GM10266 (cell line): ENCODE measurements at regions not wholly inside any gene's neighbourhood (a gene's known extent, or its start where the extent isn't known, plus 50 kb on each side); places are given as distances from the start of the nearest gene placed in this dataset.

Source experiments
- DNase-seq: peaks from one replicate; pipeline ENCODE4 v3.0.0; 2012; ENCODE audit errors: extremely low spot score
- TF ChIP-seq, protein P1 (sequence below): IDR thresholded peaks from 2 replicates; pipeline ENCODE4 v1.5.1; 2012; ENCODE audit warnings: mild to moderate bottlenecking, low read depth; ENCODE audit not compliant: control insufficient read depth, insufficient read depth; ENCODE audit errors: missing control alignments

DNA sequence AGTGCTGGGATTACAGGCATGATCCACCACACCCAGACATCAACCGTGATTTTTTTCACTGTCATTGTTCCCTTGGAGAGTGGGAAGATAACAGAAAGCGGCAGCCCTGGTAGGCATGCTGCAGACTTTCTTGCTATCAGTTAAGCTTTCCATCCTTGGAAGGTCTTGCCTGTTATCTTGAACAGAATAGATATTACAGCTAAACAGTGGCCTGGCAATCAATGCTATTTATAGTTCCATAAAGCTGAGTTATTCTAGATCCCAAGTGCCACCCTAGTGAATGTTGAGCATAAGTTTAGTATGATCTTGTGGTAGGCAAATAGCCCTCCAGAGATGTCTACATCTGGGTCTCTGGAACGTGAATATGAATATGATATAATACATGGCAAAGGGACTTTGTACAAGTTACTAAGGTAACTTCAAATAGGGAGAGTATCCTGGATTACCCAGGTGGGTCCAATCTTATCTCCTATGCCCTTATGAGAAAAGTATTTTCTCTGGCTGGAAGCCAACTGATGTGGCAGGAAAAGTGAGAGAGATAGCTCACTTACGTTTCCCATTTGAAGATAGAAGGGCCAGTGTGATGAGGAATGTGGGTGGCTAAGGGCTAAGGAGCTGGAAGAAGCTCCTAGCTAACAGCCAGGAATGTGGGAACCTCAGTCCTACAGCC is 609.1 kb upstream of the IGFBP3 start:
- DNase-seq, result no peak
- TF ChIP-seq, protein P1, sequence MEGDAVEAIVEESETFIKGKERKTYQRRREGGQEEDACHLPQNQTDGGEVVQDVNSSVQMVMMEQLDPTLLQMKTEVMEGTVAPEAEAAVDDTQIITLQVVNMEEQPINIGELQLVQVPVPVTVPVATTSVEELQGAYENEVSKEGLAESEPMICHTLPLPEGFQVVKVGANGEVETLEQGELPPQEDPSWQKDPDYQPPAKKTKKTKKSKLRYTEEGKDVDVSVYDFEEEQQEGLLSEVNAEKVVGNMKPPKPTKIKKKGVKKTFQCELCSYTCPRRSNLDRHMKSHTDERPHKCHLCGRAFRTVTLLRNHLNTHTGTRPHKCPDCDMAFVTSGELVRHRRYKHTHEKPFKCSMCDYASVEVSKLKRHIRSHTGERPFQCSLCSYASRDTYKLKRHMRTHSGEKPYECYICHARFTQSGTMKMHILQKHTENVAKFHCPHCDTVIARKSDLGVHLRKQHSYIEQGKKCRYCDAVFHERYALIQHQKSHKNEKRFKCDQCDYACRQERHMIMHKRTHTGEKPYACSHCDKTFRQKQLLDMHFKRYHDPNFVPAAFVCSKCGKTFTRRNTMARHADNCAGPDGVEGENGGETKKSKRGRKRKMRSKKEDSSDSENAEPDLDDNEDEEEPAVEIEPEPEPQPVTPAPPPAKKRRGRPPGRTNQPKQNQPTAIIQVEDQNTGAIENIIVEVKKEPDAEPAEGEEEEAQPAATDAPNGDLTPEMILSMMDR, result no peak

DNA sequence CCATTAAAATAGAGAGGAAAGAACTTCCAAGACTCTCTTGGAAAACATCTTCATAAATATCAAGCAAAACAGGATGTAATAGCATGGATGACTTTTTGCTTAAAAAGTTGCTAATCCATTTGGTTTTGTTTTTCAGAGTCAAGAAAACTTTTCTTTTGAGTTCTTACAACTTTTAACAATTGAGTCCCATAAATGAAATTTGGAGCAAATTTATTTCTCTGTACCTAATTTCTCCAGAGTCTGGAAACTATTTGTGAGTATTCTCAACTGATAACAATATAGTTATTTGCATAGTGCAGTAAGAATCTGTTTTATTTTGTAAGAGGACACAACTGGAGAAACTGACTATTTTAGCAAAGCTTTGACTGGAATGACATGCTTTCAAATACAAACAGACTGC is 606.3 kb upstream of the IGFBP3 start:
- TF ChIP-seq, protein P1, result no peak
- no peak for DNase-seq

- DNase-seq, result no peak
These were observed 604.8 kb upstream of the IGFBP3 start for GRCh38 chr7:46525876-46526275.

DNA sequence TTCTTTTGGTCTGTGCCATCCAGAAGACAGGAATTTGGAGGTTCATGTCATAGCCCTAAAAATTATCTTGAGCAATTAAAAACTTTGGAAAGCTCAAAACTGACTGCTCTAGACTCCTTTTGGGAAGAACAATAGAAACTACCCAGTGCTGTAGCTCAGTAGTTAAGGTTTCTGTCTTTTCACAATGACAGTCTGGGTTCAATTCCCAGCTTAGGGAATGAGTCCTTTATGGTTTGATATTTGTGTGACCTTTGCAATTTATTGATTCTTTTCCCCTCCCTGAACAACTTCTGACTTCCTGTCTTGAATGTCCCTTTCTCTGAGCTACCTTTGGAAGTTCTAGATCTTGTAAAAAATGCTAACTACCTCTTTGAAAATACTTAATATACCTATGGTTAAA is 603.3 kb upstream of the IGFBP3 start:
- no peak for DNase-seq
- TF ChIP-seq, protein P1, result no peak

More at GRCh38 chr7:46525876-46526275, 604.8 kb upstream of the IGFBP3 start:
- TF ChIP-seq, protein P1, result no peak

- no peak for DNase-seq
- TF ChIP-seq, protein P1, result no peak
These were observed 601.4 kb upstream of the IGFBP3 start for GRCh38 chr7:46522354-46522906.

DNA sequence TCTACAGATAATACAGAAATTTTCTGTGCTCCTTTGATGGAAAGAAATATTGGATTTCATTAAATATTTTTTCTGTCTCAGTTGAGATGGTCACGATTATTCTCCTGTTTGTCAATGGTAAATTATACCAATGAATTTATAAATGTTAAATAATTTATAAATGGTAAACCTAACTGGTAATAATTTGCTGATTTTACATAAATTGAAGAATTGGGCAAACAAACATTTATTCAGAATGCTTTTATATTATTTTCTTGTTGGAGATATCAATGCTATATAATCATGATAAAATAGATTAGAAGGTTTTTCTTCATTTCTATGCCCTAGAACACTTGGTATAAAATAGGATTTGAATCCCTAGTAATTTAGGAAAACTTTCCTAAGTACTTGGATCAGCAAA is 597.6 kb upstream of the IGFBP3 start:
- TF ChIP-seq, protein P1, result no peak
- no peak for DNase-seq

DNA sequence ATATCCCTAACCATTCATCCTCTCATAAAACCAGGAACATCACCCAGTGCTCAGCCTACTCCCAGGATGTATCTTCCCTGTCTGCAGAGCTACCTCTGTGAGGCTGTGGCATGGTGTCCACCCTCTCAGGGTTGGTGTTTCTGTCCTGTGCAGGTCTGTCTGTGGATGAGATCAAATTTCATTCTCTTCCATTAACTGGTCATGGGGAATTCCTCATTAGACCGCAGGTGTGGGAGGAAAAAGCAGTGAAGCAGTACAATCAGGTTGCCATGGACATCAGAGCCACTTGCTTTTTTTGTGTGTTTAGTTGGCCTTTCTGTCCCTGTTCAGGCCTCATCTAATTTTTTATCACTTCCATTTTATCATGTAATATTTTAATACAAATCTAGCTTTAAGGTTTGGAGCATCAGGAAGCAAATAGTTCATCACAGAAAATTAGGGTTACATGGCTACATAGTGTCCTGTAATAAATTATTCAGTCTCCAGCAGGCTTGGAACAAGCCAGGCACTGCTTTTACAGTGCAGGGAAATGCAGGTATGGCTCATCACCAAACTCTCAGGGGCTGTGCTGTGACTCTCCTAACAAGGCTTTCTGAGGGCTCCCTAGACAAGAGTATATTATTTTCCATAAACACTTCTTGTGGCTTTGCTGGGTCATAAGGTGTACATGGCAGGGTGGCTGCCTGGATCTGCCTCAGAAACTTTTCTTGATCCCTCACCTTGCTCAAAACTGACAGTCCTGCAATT is 594.9 kb upstream of the IGFBP3 start:
- no peak for DNase-seq
- TF ChIP-seq, protein P1, result no peak
